G401.6 (cell line): ENCODE measurements at regions not wholly inside any gene's neighbourhood (a gene's known extent, or its start where the extent isn't known, plus 50 kb on each side); places are given as distances from the start of the nearest gene placed in this dataset.

Experiments used
- FAIRE-seq: peaks from 2 replicates; lab custom pipeline; 2012; peaks lifted over from hg19 to GRCh38; lab: Jason Lieb, UNC

DNA sequence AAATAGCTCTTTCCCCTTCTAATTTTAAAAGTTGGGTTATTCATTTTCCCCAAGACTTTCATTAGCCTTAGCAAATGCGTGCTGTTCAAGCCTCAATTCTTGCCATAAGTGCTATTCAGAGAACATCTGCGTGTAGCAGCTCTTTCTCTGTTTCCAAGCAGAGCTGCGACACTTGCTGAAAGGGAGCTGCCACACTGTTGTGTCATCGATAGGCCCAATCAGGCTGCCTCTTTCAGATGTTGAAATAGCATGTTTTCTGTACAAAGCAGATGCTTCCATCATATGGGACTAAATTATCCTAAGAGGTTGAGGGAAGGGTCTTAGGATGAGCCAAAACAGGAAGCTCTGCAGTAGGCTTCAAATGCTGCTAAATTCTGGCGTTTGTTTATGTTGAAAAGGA lies 220.9 kb upstream of the CDC14C start:
- FAIRE-seq, result no peak

DNA sequence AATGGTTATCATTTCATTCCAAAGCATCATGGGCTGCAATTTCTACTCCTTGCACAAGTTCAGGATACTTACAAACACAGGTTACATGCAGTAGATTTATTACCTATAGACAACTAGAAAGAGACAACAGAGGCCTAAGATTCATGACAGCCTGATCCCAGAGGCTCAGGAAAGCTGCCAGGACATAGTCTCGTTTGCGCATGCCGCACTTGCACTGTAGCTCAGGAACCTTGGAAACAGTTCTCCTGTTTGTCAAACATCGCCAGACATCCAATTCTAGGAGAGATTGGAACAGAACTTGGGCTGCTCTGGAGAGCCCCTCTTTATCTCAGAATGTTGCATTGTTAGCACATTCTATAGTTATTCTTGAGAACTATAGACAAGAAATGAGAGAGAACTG lies 216.2 kb upstream of the CDC14C start:
- FAIRE-seq, result no peak

DNA sequence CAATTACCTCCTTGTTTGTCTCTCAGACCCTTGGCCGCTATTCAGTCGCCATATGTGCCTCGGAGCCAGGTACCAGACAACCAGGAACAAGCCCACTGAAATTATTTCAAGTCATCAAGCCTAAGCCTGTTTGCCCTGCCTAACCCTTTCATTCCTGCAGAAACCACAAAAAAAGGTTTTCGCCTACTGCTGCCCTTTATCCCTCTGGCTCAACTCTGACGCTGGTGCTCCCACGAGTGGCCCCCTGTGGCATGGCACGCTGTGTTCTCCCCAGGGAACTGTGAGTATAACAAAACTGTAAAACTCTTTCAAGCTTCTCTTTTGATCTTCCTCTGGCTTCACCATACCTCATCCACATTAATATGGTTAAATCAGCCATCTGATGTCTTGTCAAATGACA lies 215.7 kb upstream of the CDC14C start:
- FAIRE-seq, result no peak

DNA sequence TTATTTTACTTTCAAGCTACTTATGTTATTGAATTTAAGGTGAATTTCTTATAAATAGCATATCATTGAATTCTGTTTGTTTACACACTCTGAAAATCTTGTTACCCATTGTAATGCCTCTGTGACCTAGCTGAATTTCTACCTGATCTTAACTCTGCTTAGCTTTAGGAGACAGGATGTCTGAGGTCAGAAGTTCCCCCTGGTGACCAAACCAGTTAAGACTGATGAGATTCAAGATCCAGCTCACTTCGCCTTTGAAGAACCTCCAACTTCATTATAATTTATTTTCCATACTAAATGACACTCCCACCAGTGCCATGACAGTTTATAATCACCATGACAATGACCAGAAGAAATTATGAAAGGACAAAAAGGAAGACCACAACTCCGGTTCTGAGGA lies 213.4 kb upstream of the CDC14C start:
- no peak for FAIRE-seq

DNA sequence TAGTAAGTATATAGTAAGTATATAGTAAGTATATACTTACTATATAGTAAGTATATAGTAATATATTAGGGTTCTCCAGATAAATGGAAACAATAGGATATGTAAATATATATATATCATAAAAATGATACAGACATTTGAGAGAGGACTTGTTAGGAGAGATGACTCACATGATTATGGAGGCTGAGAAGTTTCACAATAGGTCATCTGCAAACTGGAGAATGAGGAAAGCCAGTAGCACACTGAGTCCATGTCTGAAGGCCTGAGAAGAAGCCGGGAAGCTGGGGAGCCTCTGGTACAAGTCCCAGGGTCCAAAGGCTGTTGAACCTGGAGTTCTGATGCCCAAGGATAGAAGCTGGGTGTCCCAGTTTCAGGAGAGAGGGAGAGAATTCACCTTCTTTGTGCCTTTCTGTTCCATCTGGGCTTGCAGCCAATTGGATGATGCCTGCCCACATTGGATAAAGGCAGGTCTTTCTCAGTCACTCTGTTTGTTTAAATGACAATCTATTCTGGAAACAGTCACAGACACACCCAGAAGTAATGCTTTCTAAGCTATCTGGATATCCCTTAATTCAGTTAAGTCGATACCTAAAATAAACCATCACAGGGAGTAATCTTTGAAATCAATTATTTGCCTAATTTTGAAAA lies 205.5 kb upstream of the CDC14C start:
- FAIRE-seq, result peak; percentile 93

DNA sequence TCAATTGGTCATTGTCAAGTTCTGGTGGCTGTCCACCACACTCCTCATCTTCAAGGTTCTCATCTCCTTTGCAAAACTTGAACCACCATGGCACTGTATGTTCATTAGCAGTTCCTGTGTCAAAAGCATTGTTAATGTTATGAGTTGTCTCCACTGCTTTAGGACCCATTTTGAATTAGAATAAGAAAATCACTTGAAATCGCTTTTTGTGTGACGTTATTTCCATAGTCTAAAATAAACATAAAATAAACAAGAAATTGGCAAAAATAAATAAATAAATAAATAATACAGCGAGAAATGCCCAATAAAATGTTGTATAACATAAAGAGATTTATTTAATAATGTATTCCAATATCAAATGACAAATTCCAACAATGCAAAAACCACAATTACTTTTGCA lies 195.5 kb upstream of the CDC14C start:
- FAIRE-seq, result no peak

DNA sequence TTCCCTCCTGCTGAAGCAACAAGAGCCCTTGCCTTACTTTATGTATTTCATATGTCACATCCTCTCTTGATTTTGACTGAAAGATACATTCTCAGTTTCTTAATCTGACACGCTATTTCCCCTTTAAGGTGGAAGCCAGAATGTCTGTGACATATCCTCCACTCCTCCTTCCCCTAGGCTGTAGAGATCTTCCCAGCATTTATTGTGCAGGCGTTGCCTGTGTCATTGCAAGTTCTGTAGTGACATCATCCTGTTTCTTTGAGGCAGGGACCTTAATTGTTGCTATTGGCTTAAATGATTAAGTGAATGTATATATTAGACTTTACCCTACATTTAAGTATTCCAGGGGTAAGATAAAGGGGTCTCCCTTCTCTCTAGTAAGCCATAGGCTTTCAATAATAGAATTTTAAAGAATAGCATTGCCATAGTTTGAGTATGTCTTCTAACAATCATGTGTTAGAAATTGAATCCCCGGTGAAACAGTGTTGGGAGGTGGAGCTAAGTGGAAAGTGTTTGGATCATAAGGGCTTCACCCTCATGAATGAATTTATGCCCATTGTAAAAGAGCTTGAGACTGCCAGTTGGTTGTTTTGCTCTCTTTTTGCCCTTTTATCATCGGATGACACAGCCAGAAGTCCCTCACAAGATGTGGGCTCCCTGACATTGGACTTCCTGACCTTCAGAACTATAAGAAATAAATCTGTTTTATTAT lies 189.5 kb upstream of the CDC14C start:
- FAIRE-seq, result no peak

DNA sequence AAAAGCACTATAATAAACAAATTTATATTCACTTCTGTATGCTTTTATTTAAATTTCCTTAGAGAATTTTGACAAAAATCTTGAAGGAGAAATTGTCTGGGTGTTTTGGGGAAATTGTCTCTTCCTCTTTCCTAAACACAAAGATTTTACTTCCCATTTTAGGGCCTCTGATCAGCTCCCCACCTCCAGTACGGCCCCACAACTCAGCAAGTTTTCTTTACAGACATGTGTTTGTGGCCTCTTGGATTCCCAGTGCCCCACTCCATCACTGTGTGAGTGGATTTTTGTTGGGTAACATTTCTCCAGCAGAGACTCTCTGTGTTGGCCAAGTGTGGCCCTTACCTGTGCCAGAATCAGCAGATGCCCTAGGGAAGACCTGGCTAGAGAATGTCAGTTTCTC lies 182.8 kb upstream of the CDC14C start:
- FAIRE-seq, result no peak

DNA sequence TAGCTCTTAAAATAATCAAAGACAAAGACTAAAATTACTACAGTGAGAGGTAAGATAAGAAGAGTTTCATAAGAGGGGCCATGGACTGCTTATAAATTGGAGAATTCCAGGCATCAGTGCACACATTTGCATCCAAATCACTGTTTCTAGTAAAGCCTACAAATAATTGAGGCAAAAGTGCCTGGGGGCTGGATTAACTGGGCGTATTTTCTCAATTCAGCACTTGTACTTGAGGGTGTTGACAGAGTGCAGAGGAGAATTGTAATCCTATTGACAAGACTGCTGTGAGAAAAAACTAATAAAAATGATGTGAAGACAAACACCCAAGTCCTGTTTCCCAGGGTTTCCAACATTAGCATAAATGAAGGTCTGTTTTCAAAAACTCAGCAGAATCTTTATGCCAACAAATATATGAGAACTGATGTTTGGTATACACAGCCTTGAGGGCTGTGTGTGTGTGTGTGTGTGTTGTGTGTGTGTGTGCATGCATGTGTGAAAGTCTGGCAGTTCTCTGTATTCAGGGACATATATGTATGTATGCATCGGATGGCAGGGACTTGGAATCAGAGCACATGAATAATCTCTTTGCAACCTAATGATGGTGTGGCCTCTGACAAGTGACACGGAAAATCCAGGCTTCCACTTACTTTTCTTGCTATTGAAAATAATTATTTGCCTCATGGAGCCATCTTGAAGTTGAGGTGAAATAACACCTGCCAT lies 182.1 kb upstream of the CDC14C start:
- FAIRE-seq, result no peak

DNA sequence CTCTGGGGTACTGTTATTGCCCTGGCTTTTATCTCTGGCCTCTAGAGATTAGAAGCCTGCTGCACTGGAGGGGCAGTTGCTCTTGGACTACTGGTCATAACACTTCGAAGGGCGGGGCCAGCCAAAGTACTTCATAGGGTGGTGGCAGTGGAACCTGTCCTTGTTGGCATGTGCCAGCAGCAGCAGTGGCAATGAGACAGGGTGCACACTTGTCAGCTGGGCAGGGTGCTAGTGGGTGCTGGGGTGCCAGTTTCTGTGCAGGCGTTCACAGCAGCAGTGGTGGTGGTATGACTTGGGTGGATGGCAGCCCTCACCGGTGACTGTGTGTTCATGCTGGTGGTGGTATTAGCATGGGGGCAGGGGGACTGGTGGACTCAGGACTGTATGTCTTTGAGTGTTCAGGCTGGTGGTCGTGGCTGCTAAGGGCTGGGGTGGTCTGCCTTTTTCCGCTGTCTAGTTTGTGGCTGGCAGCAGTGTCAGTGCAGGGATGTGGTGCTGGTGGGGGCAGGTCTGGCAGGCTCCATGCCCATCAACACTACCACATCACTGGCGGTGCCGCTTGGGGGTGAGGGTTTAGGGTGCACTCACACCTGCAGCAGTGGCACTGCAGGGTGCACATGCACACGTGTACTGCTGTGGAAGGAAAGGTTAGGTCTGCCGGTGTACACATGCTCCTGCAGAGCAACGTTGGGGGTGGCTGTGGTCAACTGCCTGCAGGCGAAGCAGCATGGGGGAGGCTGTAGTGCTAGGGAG lies 176.1 kb upstream of the CDC14C start:
- FAIRE-seq, result no peak

DNA sequence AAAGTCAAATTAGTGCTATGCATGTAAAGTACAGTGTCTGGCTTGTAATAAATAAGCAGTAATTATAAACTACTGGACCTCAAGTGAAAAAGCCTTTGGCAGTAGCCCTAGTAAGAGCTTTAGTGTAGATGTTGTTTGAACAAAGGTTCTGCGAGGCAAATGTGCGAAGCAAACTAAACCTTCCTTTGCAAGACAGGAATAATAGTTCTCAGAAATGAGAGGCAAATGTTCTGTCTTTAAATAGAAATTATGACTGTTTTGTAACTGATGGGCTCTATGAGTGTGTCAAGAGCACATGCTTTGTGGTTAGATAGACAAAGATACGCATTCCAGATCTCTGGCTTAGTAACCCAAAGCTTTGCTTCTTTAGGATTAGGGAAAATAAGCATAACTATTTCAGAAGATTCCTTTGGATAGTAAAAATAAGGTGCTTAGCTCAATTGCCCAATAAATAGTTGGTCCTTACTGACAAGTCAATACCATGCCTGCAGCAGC lies 169.2 kb upstream of the CDC14C start:
- no peak for FAIRE-seq

DNA sequence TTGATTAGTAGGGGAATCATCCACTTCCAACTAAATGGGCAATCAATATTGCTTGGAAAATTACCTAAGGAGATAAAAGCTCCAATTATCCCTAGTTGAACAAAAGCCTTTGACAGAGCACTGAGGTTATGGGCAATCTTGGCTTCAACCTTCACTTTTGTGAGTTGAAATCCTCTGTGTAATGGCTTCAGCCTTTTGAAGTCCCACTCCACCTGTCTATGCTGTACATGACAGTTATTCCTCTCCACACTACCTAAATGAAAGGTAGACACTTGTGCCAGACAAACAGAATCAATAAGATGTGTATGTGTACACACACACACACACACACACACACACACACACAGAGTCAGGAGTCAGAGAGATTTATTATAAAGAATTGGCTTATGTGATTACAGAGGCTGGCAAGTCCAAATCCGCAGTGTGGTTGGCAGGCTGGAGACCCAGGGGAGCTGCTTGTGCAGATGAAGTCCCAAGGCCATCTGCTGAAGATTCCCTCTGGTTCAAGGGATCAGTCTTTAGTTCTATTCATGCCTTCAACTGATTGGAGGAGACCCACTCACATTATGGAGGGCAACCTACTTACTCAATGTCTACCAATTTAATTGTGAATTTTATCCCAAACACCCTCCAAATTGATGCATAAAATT lies 164.8 kb upstream of the CDC14C start:
- no peak for FAIRE-seq

DNA sequence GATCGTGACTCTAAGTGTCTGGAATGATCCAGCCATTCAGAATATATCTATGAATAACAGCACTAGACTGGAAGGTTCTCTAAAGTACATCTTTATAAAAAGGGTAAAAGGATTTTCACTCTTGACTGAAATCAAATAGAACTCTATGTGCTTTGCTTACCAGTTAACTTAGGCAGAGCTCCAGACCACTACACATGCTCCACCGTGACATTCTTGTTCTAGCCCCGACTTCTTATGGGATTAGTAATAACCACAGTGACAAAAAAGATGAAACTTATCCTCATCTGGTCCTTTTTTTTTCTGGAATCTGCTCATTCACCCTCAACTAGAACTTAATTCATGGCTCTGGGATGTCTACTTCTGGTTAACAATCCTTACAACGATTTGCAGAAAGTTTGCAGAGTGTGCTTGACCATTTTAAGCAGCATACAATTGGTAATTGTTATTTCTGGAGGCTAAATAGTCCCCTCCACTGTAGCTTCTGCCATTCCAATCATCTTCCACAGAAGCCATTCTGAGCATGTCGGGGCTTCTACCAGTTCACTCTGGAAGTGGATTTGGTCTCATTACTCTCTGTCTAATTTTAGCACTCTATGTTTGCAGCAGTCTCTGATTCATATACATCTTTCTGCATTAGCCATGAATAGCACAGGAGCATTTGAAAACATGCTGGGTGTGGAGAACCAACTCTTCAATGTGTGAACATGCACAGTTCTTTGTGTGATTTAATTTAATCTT lies 163.7 kb upstream of the CDC14C start:
- FAIRE-seq, result no peak

DNA sequence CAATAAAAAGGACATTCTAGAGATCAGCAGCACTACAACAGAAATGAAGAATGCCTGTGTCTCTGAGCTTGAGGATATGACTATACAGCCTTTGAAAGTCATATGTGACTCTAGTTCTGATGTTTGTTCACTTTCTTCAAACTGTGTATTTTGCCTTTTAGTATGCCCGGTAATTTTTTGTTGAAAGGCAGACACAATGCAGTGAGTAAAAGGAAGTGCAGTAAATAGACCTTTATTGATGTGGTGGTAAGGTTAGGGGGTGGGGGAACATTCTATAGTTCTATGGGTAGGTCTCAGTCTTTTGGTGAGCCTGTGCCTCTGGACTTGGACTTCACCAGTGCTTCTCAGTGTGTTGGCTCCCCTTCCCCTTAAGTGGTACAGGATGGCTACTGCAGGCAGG lies 143.5 kb upstream of the CDC14C start:
- FAIRE-seq, result no peak

DNA sequence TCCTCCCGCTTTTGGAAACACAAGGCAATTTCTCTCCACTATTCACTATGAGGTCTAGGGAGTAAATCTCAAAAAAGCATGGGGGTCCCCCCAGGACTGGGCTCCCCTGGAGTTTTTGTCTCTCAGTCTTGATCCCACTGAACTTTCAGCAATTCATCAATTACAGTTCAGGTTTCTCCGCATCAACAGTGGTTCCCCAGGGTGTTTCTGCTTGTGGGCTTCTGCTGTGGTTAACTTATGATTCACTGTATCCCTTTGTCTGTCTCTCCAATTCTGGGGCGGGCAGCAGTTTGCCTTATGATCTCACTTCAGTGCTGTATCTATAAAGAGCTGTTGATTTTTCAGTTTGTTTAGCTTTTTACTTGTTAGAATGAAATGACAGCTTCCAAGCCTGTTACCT lies 142.6 kb upstream of the CDC14C start:
- no peak for FAIRE-seq

DNA sequence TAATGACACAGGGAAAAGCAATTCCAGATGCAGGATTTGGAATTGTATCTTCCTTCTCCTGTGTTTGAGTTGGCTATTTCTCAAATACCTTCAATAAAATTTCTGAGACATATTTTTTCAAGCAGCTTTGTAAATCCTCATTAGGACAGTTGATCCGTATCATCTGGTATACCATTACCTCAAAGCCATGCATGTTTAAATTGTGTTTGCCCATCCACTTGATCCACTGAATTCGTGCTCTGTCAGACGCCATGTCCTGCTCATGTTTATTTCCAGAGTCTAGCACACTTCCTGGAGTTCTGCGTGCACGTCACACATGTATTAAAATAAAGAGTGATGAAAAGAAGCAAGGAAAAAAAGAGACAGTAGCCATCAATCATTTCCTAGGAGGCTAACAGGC lies 141.8 kb upstream of the CDC14C start:
- no peak for FAIRE-seq

DNA sequence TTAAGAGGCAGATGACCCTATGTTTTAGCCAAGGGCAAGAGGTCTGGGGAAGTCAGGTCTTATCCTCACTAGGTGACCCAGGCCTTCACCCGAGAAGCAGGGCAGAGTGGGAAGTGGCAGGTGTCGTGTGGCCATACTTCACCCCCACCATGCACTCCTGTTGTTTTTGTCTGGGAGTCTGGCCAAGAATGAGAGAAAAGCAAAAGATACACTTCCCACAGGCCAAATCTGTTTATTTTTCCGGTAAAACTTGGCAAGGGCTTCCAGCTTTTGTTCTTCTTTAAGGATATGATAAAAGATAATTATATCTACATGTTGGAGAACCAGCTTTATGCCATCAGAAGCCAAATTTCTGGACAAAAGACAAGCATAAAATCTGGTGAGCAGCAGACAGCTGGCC lies 137.4 kb upstream of the CDC14C start:
- no peak for FAIRE-seq

DNA sequence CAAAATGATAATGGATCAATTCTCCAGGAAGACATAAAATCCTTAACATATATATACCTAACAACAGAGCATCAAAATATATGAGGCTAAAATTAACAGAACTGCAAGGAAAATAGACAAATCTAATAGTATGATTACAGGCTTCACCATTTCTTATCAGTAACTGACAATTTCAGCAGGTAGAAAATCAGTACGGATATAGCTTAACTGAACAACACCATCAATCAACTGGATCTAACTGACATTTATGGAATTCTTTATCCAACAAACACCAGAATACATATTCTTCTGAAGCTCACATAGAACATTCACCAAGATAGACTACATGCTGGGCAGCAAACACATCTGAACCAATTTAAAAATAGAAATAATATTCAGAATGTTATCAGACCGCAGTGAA lies 121.1 kb upstream of the CDC14C start:
- no peak for FAIRE-seq

DNA sequence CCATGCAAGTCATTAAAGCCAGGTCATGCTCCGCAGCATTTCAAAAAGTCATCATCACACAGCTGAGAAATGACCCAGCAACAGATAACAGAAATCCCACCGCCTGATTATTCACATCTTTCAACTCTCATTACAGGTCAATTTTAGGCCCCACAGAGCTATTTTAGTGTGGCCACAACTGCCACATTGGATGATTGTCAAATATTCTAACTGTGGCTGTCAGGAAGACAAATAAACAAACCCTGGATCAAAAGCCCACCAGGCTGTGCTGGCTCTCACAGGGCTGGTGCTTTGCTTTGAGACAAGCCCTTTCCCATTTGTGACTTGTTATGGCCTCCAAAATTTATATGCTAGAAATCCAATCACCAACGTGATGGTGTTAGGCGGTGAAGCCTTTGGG lies 117.6 kb upstream of the CDC14C start:
- no peak for FAIRE-seq

DNA sequence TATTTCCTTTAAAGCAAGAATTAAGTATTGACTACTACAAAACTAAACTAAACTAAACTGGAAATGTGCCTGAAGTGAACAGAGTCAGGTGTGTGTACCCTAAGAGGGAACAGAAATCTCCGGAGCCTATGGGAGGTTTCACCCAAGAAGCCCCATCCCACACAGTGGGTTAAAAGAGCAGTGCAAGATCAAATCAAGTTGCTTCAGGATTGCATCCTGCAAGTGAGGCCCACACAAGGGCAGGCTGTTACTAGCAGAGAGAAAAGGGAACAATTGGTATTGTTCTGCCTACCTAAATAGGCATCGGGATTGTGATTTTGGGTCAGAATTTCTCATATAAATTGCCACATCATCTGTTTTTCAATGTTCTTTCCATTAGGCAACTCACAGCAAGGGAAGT lies 113.3 kb upstream of the CDC14C start:
- no peak for FAIRE-seq

DNA sequence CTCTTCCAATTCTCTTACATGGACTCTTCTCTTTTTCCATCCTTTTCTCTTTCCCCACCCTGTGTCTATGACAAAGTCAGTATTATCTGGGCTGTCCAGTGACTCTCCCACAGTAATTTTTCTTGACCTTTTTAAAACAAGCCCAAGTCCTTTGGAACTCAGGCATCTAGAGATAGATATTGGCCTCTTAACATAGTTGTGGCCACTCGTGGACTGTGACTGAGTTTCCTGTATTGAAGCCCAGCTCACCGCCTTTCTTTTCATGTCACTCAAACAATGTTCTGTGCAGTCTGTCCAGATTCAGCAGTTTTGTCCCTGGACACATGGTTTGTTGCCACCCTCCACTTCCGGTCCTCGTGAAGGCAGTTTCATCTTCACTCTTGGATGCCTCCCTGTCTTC lies 110.9 kb upstream of the CDC14C start:
- FAIRE-seq, result no peak

DNA sequence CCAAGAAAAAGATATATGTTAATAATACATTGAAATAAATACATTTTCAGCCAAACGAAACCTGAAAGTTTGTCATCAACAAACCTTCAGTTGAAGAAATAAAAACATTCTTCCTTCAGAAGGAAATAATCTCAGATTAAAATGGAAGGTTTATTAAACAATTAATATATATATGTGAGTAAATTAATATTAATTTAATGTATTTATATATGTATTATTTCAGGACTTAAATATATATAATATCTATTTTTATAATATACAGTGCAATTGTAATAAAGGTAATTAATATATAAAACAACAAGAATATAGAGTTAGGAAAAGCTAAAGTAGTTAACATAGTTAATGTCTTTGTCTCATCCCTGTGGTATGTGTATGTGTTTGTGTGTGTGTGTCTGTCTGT lies 102.2 kb upstream of the CDC14C start:
- peak; percentile 66 for FAIRE-seq
